Smooth muscle cell (in vitro differentiated cells): ENCODE measurements at regions not wholly inside any gene's neighbourhood (a gene's known extent, or its start where the extent isn't known, plus 50 kb on each side); places are given as distances from the start of the nearest gene placed in this dataset.

ENCODE experiments used
- DNase-seq: peaks from one replicate; lab custom pipeline; 2025; ENCODE audit not compliant: unreplicated experiment; lab: John Stamatoyannopoulos, UW
- H2AFZ ChIP-seq: fragments of 200-600 bp; sonication (generic); 2 replicates; pipeline ENCODE4 v1.6.0; 2016; ENCODE audit warnings: antibody characterized with exemption, low read depth, mild to moderate bottlenecking
- H3F3A ChIP-seq: fragments of 200-600 bp; sonication (generic); 2 replicates; pipeline ENCODE4 v1.6.0; 2017; ENCODE audit warnings: antibody characterized with exemption, low read depth
- H3K27ac ChIP-seq: fragments of 200-600 bp; sonication (generic); 2 replicates; pipeline ENCODE4 v1.5.1; 2016; ENCODE audit warnings: low read depth, mild to moderate bottlenecking
- H3K27me3 ChIP-seq: fragments of 200-600 bp; sonication (generic); 2 replicates; pipeline ENCODE4 v1.6.1; 2016; ENCODE audit warnings: low read depth, mild to moderate bottlenecking
- H3K36me3 ChIP-seq: fragments of 200-600 bp; sonication (generic); 2 replicates; pipeline ENCODE4 v1.5.1; 2016; ENCODE audit warnings: low read depth
- H3K4me1 ChIP-seq: fragments of 200-600 bp; sonication (generic); 2 replicates; pipeline ENCODE4 v1.5.1; 2016; ENCODE audit warnings: low read depth
- H3K4me2 ChIP-seq: fragments of 200-600 bp; sonication (generic); 2 replicates; pipeline ENCODE4 v1.6.0; 2016; ENCODE audit warnings: mild to moderate bottlenecking
- H3K4me3 ChIP-seq: fragments of 200-600 bp; sonication (generic); 2 replicates; pipeline ENCODE4 v1.5.1; 2016; ENCODE audit warnings: mild to moderate bottlenecking
- H3K79me2 ChIP-seq: fragments of 200-600 bp; sonication (generic); 2 replicates; pipeline ENCODE4 v1.6.0; 2016; ENCODE audit warnings: low read depth, mild to moderate bottlenecking
- H3K9ac ChIP-seq: fragments of 200-600 bp; sonication (generic); 2 replicates; pipeline ENCODE4 v1.6.0; 2016; ENCODE audit warnings: low read depth
- H3K9me3 ChIP-seq: fragments of 200-600 bp; sonication (generic); replicated peaks from 2 replicates; pipeline ENCODE4 v1.5.1; 2016; ENCODE audit warnings: low read depth
- H4K20me1 ChIP-seq: fragments of 200-600 bp; sonication (generic); 2 replicates; pipeline ENCODE4 v1.6.0; 2016; ENCODE audit warnings: low read depth
- WGBS: methylation state at CpG from one replicate; pipeline ENCODE4 v1.1.7; 2016; ENCODE audit warnings: low lambda C conversion rate; 5-methylcytosine and 5-hydroxymethylcytosine counted together
- TF ChIP-seq, protein P1 (sequence below): fragments of 200-600 bp; sonication (generic); IDR thresholded peaks from 2 replicates; pipeline ENCODE4 v1.5.1; 2017; ENCODE audit warnings: borderline replicate concordance, mild to moderate bottlenecking, antibody characterized with exemption; ENCODE audit not compliant: insufficient read depth, poor library complexity, severe bottlenecking

- 74% methylated on average over 2 of the region's 2 CpGs for WGBS
- no peak for DNase-seq
- H3K9ac ChIP-seq: no peak overlapping the region
- H3K27ac ChIP-seq: no peak overlapping the region
- no peaks in the 10 kb centered on the region for H4K20me1 ChIP-seq
- no peaks in the 10 kb centered on the region for H3F3A ChIP-seq
- no peaks in the 10 kb centered on the region for H3K27me3 ChIP-seq
- TF ChIP-seq, protein P1, sequence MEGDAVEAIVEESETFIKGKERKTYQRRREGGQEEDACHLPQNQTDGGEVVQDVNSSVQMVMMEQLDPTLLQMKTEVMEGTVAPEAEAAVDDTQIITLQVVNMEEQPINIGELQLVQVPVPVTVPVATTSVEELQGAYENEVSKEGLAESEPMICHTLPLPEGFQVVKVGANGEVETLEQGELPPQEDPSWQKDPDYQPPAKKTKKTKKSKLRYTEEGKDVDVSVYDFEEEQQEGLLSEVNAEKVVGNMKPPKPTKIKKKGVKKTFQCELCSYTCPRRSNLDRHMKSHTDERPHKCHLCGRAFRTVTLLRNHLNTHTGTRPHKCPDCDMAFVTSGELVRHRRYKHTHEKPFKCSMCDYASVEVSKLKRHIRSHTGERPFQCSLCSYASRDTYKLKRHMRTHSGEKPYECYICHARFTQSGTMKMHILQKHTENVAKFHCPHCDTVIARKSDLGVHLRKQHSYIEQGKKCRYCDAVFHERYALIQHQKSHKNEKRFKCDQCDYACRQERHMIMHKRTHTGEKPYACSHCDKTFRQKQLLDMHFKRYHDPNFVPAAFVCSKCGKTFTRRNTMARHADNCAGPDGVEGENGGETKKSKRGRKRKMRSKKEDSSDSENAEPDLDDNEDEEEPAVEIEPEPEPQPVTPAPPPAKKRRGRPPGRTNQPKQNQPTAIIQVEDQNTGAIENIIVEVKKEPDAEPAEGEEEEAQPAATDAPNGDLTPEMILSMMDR: no peak
- no peaks in the 10 kb centered on the region for H3K79me2 ChIP-seq
- no peak overlapping the region for H3K4me3 ChIP-seq
- no peak overlapping the region for H2AFZ ChIP-seq
- H3K36me3 ChIP-seq: no peaks in the 10 kb centered on the region
- H3K9me3 ChIP-seq: no peaks in the 10 kb centered on the region
- H3K4me1 ChIP-seq: no peaks in the 10 kb centered on the region
- H3K4me2 ChIP-seq: no peak overlapping the region
Measured at GRCh38 chr3:106816838-106817237, 560.4 kb upstream of the CCDC54 start.

DNA sequence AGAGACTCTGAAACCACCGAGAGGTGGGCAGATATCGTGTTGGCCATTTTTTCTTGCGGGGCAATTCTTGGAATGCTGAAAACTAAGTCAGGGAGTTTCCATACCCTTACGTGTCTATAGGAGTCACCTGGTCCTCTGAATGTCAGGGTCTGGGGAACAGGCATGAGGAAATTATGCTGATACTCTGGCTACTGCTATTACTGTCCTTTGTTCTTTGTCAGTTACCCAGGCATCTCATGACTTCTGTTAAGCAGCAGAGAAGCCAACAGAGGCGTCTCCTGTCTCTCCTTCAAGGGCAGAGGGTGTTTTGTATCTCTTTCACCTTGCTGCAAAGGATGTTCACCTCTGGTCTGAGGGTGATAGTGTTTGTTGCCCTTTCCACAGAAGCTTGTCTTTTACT is 559.5 kb upstream of the CCDC54 start:
- Histone ChIP-seq H3K4me2 (no peak overlapping the region), H3K9me3 (no peaks in the 10 kb centered on the region), H3K79me2 (no peaks in the 10 kb centered on the region), H3K36me3 (no peaks in the 10 kb centered on the region), H2AFZ (no peak overlapping the region), H3K9ac (no peak overlapping the region), H3F3A (no peaks in the 10 kb centered on the region), H3K27me3 (no peaks in the 10 kb centered on the region), H3K4me3 (no peak overlapping the region), H3K4me1 (no peaks in the 10 kb centered on the region), H3K27ac (no peak overlapping the region), H4K20me1 (no peaks in the 10 kb centered on the region)
- no peak for DNase-seq
- TF ChIP-seq, protein P1: no peak
- 91% methylated on average over 5 of the region's 5 CpGs for WGBS

- Histone ChIP-seq H3K9ac (no peak overlapping the region), H4K20me1 (no peaks in the 10 kb centered on the region), H3K27ac (no peak overlapping the region), H3K27me3 (no peaks in the 10 kb centered on the region), H3K4me2 (no peak overlapping the region), H3K4me1 (no peaks in the 10 kb centered on the region), H2AFZ (peak overlapping the region; percentile 10), H3K9me3 (no peaks in the 10 kb centered on the region), H3F3A (no peaks in the 10 kb centered on the region), H3K79me2 (no peaks in the 10 kb centered on the region), H3K4me3 (no peak overlapping the region), H3K36me3 (no peaks in the 10 kb centered on the region)
- DNase-seq: no peak
- 100% methylated on average over 1 of the region's 1 CpG for WGBS
- TF ChIP-seq, protein P1: no peak
Measured at GRCh38 chr3:106819440-106819839, 557.8 kb upstream of the CCDC54 start.

DNA sequence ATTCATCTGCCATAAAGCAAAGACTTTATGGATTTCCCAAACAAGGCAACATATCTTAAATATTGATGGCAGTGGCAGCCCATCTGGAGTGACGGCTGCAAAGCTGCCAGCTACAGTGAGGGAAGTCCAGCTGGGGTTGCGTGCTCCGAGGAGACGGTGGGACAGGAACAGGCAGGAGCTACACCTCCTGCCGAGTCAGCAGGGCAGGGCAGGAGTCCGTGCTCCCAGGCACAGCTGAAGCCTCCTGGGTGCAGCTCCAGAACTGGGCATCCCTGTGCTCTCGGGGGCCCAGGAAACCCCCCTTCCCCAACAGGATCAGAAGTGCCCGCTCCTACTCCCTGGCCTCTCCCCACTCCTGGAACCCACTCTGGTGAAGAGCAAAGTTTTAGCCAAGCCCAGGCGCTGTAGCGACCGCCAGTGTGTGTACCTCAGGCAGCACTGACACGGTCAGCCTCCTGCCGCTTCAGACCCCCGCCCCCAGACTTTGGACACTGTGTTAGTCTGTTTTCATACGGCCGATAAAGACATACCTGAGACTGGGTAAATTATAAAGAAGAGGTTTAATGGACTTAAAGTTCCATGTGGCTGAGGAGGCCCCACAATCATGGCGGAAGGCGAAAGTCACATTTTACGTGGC is 556.4 kb upstream of the CCDC54 start:
- no peak for DNase-seq
- Histone ChIP-seq H2AFZ (no peak overlapping the region), H3K79me2 (no peaks in the 10 kb centered on the region), H3K9me3 (no peaks in the 10 kb centered on the region), H4K20me1 (no peaks in the 10 kb centered on the region), H3K4me1 (peaks cover 10% of the 10 kb centered on the region), H3K4me2 (no peak overlapping the region), H3F3A (no peaks in the 10 kb centered on the region), H3K36me3 (no peaks in the 10 kb centered on the region), H3K4me3 (no peak overlapping the region), H3K9ac (no peak overlapping the region), H3K27me3 (no peaks in the 10 kb centered on the region), H3K27ac (no peak overlapping the region)
- TF ChIP-seq, protein P1: no peak
- 98% methylated on average over 19 of the region's 19 CpGs for WGBS
